Gastroesophageal sphincter (tissue), 4 donors: ENCODE measurements at regions not wholly inside any gene's neighbourhood (a gene's known extent, or its start where the extent isn't known, plus 50 kb on each side); places are given as distances from the start of the nearest gene placed in this dataset.

Experiments
- ATAC-seq: fragments of 150-250 bp; one replicate; pipeline ENCODE4 v1.9.1; 2016; ENCODE audit warnings: mild to moderate bottlenecking, moderate library complexity
- H3K27ac ChIP-seq, 4 donors: fragments of 200-600 bp; sonication (generic) in 3 of 4; 1 replicate in 3 of 4; 2 replicates in 1 of 4; pipeline ENCODE4 v1.5.1; 2016 to 2019
- H3K27me3 ChIP-seq: fragments of 200-600 bp; sonication (generic); one replicate; pipeline ENCODE4 v1.5.1; 2019
- H3K36me3 ChIP-seq, 2 donors: fragments of 200-600 bp; sonication (generic); one replicate each; pipeline ENCODE4 v1.5.1; 2019; ENCODE audit warnings: control low read depth in 1 of 2
- H3K4me1 ChIP-seq, 3 donors: fragments of 200-600 bp; sonication (generic); 1 replicate in 2 of 3; 2 replicates in 1 of 3; pipeline ENCODE4 v1.5.1; 2016 to 2019; ENCODE audit warnings: control low read depth in 2 of 3
- H3K4me3 ChIP-seq, 2 donors: fragments of 200-600 bp; sonication (generic); one replicate each; pipeline ENCODE4 v1.5.1; 2019; ENCODE audit warnings: mild to moderate bottlenecking in 1 of 2, moderate library complexity in 1 of 2
- H3K9me3 ChIP-seq, 3 donors: fragments of 200-600 bp; sonication (generic); one replicate each; pipeline ENCODE4 v1.5.1; 2017 to 2019; ENCODE audit warnings: control low read depth in 2 of 3
- EP300 ChIP-seq: sonication (generic); formaldehyde crosslinking; IDR thresholded peaks from one replicate; pipeline ENCODE4 v1.6.1; 2017; ENCODE audit warnings: antibody characterized with exemption, mild to moderate bottlenecking
- POLR2A ChIP-seq, 2 donors: fragments of 450-650 bp; IDR thresholded peaks; one replicate each; pipeline ENCODE4 v1.6.1; 2017; ENCODE audit warnings: antibody characterized with exemption in 2 of 2, mild to moderate bottlenecking in 2 of 2, moderate library complexity in 1 of 2
- POLR2AphosphoS5 ChIP-seq: sonication (generic); formaldehyde crosslinking; IDR thresholded peaks from one replicate; pipeline ENCODE4 v1.6.1; 2017; ENCODE audit warnings: antibody characterized with exemption
- WGBS, 2 donors: methylation state at CpG; one replicate each; pipeline ENCODE4 v1.1.5; 2018; ENCODE audit warnings: low coverage in 1 of 2; 5-methylcytosine and 5-hydroxymethylcytosine counted together
- TF ChIP-seq, protein P1 (sequence below), 4 experiments: fragments of 200-600 bp in 2 of 4; fragments of 450-650 bp in 2 of 4; sonication (generic) in 1 of 4; IDR thresholded peaks; one replicate each; pipeline ENCODE4 v1.5.1; 2017 to 2019; ENCODE audit warnings: antibody characterized with exemption in 4 of 4, mild to moderate bottlenecking in 2 of 4, moderate library complexity in 2 of 4

DNA sequence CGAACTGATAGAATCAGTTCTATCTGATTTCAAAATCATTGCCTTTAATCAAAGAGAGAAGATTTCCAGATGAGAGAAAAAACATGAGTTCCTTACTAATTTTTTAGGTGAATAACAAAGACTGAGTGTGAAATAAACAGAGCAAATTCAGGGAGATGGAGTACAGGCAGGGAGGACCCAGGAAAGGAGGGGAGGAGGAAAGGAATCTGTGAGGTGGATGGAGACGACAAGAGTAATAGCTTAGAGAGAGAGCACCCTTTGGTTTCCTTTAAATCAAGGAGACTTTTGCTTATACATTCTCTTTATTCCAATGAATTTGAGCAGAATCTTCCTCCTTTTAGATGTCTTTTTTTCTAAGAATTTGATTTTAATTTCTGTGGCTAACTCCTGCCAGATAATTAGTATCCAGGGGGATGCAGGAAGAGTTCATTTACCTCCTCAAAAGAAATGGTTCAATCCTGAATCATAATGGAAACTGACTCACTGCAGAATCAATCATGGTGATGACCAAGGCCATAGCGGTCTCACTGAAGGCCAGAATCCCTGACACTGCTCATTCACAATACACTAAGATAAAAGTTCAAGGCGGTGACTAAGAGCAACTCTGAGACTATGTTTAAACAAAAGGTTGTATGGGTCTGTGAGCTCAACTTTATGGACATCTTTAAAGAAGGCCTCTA, 234.0 kb upstream of the ZC3H12C start:
- 47 to 79% methylated on average over 2 to 4 of the region's 4 CpGs for WGBS, 2 donors
- H3K9me3 ChIP-seq, result no peaks in the 10 kb centered on the region
- ATAC-seq, result no peak
- H3K4me3 ChIP-seq, result no peak overlapping the region
- no peaks in the 10 kb centered on the region for H3K27me3 ChIP-seq
- TF ChIP-seq POLR2A (IDR thresholded peaks at IDR 0.05) (no peak), POLR2AphosphoS5 (no peak), EP300 (no peak)
- TF ChIP-seq, protein P1, sequence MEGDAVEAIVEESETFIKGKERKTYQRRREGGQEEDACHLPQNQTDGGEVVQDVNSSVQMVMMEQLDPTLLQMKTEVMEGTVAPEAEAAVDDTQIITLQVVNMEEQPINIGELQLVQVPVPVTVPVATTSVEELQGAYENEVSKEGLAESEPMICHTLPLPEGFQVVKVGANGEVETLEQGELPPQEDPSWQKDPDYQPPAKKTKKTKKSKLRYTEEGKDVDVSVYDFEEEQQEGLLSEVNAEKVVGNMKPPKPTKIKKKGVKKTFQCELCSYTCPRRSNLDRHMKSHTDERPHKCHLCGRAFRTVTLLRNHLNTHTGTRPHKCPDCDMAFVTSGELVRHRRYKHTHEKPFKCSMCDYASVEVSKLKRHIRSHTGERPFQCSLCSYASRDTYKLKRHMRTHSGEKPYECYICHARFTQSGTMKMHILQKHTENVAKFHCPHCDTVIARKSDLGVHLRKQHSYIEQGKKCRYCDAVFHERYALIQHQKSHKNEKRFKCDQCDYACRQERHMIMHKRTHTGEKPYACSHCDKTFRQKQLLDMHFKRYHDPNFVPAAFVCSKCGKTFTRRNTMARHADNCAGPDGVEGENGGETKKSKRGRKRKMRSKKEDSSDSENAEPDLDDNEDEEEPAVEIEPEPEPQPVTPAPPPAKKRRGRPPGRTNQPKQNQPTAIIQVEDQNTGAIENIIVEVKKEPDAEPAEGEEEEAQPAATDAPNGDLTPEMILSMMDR (IDR thresholded peaks at IDR 0.05), result no peak
- no peak overlapping the region for H3K27ac ChIP-seq
- no peaks in the 10 kb centered on the region for H3K36me3 ChIP-seq
- H3K4me1 ChIP-seq, result no peaks in the 10 kb centered on the region

DNA sequence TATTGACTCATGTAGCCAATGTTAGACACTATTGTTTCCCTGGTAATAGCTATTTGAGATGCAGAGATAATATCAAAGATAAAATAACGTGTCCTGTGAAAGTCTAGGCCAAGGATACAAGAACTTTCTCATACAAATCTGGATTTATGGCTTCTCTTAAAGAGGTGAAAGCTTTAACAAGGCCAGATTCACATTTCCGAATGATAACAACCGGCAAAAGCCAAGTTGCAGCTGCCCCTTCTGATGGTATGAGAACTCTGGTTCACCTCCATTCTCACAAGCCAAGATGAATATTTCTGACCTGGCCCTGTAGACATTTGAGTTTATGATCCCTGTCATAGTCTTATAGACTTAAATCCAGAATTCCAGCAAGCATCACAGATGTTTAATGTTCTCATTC, 230.4 kb upstream of the ZC3H12C start:
- Histone ChIP-seq H3K4me1 (no peaks in the 10 kb centered on the region), H3K27ac (no peak overlapping the region), H3K27me3 (no peaks in the 10 kb centered on the region), H3K9me3 (no peaks in the 10 kb centered on the region), H3K36me3 (no peaks in the 10 kb centered on the region), H3K4me3 (no peak overlapping the region)
- 23 to 42% methylated on average over 3 of the region's 3 CpGs for WGBS, 2 donors
- TF ChIP-seq POLR2AphosphoS5 (no peak), POLR2A (IDR thresholded peaks at IDR 0.05) (no peak)
- TF ChIP-seq, protein P1 (IDR thresholded peaks at IDR 0.05), result no peak
- ATAC-seq, result no peak

- Histone ChIP-seq H3K27me3 (no peaks in the 10 kb centered on the region), H3K27ac (no peak overlapping the region), H3K9me3 (no peaks in the 10 kb centered on the region), H3K4me1 (no peaks in the 10 kb centered on the region), H3K4me3 (no peak overlapping the region), H3K36me3 (no peaks in the 10 kb centered on the region)
- ATAC-seq, result no peak
- 75 to 77% methylated on average over 3 of the region's 3 CpGs for WGBS, 2 donors
- TF ChIP-seq POLR2A (IDR thresholded peaks at IDR 0.05), result no peak
- no peak for TF ChIP-seq POLR2AphosphoS5
- TF ChIP-seq, protein P1 (IDR thresholded peaks at IDR 0.05), result no peak
- no peak for TF ChIP-seq EP300
Measured at GRCh38 chr11:109864151-109864661, 229.0 kb upstream of the ZC3H12C start.

GRCh38 chr11:109864834-109865547, 228.2 kb upstream of the ZC3H12C start:
- TF ChIP-seq, protein P1 (IDR thresholded peaks at IDR 0.05), result no peak
- TF ChIP-seq EP300, result no peak
- no peak for TF ChIP-seq POLR2A (IDR thresholded peaks at IDR 0.05)

More at GRCh38 chr11:109864834-109865547, 228.2 kb upstream of the ZC3H12C start:
- H3K4me3 ChIP-seq, result no peak overlapping the region
- ATAC-seq, result no peak
- no peaks in the 10 kb centered on the region for H3K27me3 ChIP-seq
- 46 to 48% methylated on average over 2 of the region's 2 CpGs for WGBS, 2 donors
- no peak overlapping the region for H3K27ac ChIP-seq
- no peaks in the 10 kb centered on the region for H3K4me1 ChIP-seq
- no peaks in the 10 kb centered on the region for H3K36me3 ChIP-seq
- no peaks in the 10 kb centered on the region for H3K9me3 ChIP-seq
